Mesendoderm (in vitro differentiated cells): ENCODE measurements at regions not wholly inside any gene's neighbourhood (a gene's known extent, or its start where the extent isn't known, plus 50 kb on each side); places are given as distances from the start of the nearest gene placed in this dataset.
"Not testable (repeated sequence)": the region's sequence is repeated elsewhere in the genome, so short reads cannot be mapped to it uniquely, and the experiment has no call there.

Experiments used
- DNase-seq: peaks from one replicate; pipeline ENCODE4 v3.0.0; 2013
- H2AK5ac ChIP-seq: 2 replicates; pipeline ENCODE4 v1.6.1; 2013; ENCODE audit warnings: low read length, inconsistent platforms
- H2BK120ac ChIP-seq: 2 replicates; pipeline ENCODE4 v1.6.1; 2013; ENCODE audit warnings: low read depth, mild to moderate bottlenecking, low read length, moderate library complexity, mixed read lengths
- H2BK15ac ChIP-seq: replicated peaks from 2 replicates; pipeline ENCODE4 v1.6.1; 2013; ENCODE audit warnings: low read depth, mild to moderate bottlenecking, moderate library complexity
- H2BK5ac ChIP-seq: 2 replicates; pipeline ENCODE4 v1.6.1; 2013; ENCODE audit warnings: low read length, inconsistent platforms
- H3K18ac ChIP-seq: 2 replicates; pipeline ENCODE4 v1.6.1; 2013; ENCODE audit warnings: mild to moderate bottlenecking, low read length, mixed read lengths
- H3K23ac ChIP-seq: one replicate; pipeline ENCODE4 v1.6.1; 2013; ENCODE audit warnings: low read length
- H3K27ac ChIP-seq: 2 replicates; pipeline ENCODE4 v1.5.1; 2013; ENCODE audit warnings: low read depth, mild to moderate bottlenecking, inconsistent platforms, low read length, moderate library complexity
- H3K27me3 ChIP-seq: 2 replicates; pipeline ENCODE4 v1.6.1; 2013; ENCODE audit warnings: low read length, control low read depth, mild to moderate bottlenecking, inconsistent platforms; ENCODE audit not compliant: insufficient read depth, poor library complexity
- H3K36me3 ChIP-seq: 2 replicates; pipeline ENCODE4 v1.6.1; 2013; ENCODE audit warnings: low read length, inconsistent platforms; ENCODE audit not compliant: control insufficient read depth, insufficient read depth
- H3K4ac ChIP-seq: one replicate; pipeline ENCODE4 v1.6.1; 2013; ENCODE audit warnings: low read depth, mild to moderate bottlenecking, low read length, moderate library complexity
- H3K4me1 ChIP-seq: 2 replicates; pipeline ENCODE4 v1.6.1; 2013; ENCODE audit warnings: low read depth, low read length, inconsistent platforms; ENCODE audit not compliant: control insufficient read depth
- H3K4me2 ChIP-seq: 2 replicates; pipeline ENCODE4 v1.6.1; 2013; ENCODE audit warnings: low read length
- H3K4me3 ChIP-seq: 2 replicates; pipeline ENCODE4 v1.5.1; 2013; ENCODE audit warnings: mild to moderate bottlenecking, low read length
- H3K56ac ChIP-seq: one replicate; pipeline ENCODE4 v1.6.1; 2013; ENCODE audit warnings: low read length
- H3K79me1 ChIP-seq: 2 replicates; pipeline ENCODE4 v1.6.1; 2013; ENCODE audit warnings: low read length, inconsistent platforms
- H3K79me2 ChIP-seq: 2 replicates; pipeline ENCODE4 v1.6.1; 2013; ENCODE audit warnings: mild to moderate bottlenecking, low read length; ENCODE audit not compliant: control insufficient read depth, insufficient read depth
- H3K9ac ChIP-seq: 2 replicates; pipeline ENCODE4 v1.6.1; 2013; ENCODE audit warnings: low read length, inconsistent platforms
- H4K5ac ChIP-seq: one replicate; pipeline ENCODE4 v1.6.1; 2013; ENCODE audit warnings: low read length
- H4K8ac ChIP-seq: one replicate; pipeline ENCODE4 v1.6.1; 2013; ENCODE audit warnings: low read depth, mild to moderate bottlenecking, control low read depth, low read length, moderate library complexity
- WGBS: extraction: QIAGEN DNeasy Blood & Tissue Kit; methylation state at CpG from one replicate; pipeline ENCODE4 v1.1.7; 2013; ENCODE audit warnings: low lambda C conversion rate, missing lambda C conversion rate; ENCODE audit not compliant: insufficient coverage; ENCODE audit errors: extremely low coverage; 5-methylcytosine and 5-hydroxymethylcytosine counted together

DNA sequence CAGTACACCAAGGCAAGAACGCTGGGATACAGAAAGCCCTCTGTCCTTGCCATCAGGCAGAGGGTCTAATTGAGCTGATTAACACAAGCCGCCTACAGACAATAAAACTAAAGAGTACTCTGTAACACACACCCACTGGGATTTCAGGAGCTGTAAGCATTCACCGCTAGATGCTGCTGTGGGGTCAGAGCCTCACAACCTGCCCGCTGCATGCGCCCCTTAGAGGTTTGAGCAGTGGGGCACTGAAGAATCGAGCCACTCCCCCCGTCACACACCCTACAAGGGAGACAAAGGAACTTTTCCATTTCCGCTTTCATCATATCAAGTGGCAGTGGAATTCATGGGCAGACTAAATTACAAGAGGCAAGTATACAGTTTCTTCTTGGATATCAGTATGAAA, 1080.6 kb downstream of the PCDH17 start:
- Histone ChIP-seq H3K4me1 (no peaks in the 10 kb centered on the region), H3K4me3 (no peak overlapping the region), H2BK15ac (no peak overlapping the region), H3K18ac (no peak overlapping the region), H2BK120ac (no peak overlapping the region), H3K9ac (no peak overlapping the region), H4K8ac (no peak overlapping the region), H3K79me1 (no peaks in the 10 kb centered on the region), H3K27me3 (no peaks in the 10 kb centered on the region), H3K36me3 (no peaks in the 10 kb centered on the region), H2AK5ac (no peak overlapping the region), H4K5ac (no peak overlapping the region), H3K79me2 (no peaks in the 10 kb centered on the region), H3K56ac (no peak overlapping the region), H2BK5ac (no peak overlapping the region), H3K27ac (no peak overlapping the region), H3K23ac (no peak overlapping the region), H3K4ac (no peak overlapping the region), H3K4me2 (no peak overlapping the region)
- WGBS = no CpG with 5 or more reads among the region's 8 CpGs
- peak; percentile 89 for DNase-seq

DNA sequence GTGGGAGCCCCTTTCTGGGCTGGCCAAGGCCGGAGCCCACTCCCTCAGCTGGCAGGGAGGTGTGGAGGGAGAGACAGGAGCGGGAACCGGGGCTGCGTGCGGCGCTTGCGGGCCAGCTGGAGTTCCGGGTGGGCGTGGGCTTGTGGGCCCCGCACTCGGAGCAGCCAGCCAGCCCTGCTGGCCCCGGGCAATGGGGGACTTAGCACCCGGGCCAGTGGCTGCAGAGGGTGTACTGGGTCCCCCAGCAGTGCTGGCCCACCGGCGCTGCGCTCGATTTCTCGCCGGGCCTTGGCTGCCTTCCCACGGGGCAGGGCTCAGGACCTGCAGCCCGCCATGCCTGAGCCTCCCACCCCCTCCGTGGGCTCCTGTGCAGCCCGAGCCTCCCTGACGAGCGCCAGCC, 1082.5 kb downstream of the PCDH17 start:
- not testable (repeated sequence) for H3K18ac ChIP-seq, DNase-seq, H3K4ac ChIP-seq, H4K5ac ChIP-seq, H3K56ac ChIP-seq, H2BK15ac ChIP-seq, H3K9ac ChIP-seq, H2AK5ac ChIP-seq, H3K4me1 ChIP-seq, H3K36me3 ChIP-seq, H3K23ac ChIP-seq, H3K79me1 ChIP-seq, H3K79me2 ChIP-seq, H3K27me3 ChIP-seq, H4K8ac ChIP-seq, H3K4me2 ChIP-seq, H2BK5ac ChIP-seq, H3K4me3 ChIP-seq, H2BK120ac ChIP-seq, H3K27ac ChIP-seq
- WGBS = no CpG with 5 or more reads among the region's 25 CpGs

DNA sequence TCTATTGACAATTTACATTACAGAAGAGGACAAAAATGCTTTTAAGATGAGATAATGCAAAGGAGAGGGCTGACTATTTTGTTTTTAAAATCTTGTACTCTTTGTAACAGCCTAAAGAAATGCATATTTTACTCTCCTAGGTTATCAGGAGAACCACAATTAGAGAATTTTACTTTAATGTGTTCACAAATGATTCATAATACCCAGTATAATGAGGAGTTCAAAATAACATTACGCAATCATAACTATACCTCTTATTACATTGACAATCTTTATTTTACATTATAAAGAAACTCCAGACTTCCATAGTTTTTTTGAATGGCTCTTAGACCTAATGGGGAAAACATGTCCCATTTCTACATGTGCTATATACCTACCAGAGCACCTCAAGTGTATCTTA, 1089.7 kb downstream of the PCDH17 start:
- H3K23ac ChIP-seq = no peak overlapping the region
- no peak overlapping the region for H2BK15ac ChIP-seq
- H3K79me1 ChIP-seq = no peaks in the 10 kb centered on the region
- no peak overlapping the region for H3K4ac ChIP-seq
- no peaks in the 10 kb centered on the region for H3K36me3 ChIP-seq
- H3K27me3 ChIP-seq = no peaks in the 10 kb centered on the region
- no peaks in the 10 kb centered on the region for H3K4me1 ChIP-seq
- no peak overlapping the region for H3K18ac ChIP-seq
- DNase-seq = no peak
- no peak overlapping the region for H3K27ac ChIP-seq
- H3K4me2 ChIP-seq = no peak overlapping the region
- H2BK5ac ChIP-seq = no peak overlapping the region
- H4K5ac ChIP-seq = no peak overlapping the region
- WGBS = 100% methylated on average over 1 of the region's 1 CpG
- no peaks in the 10 kb centered on the region for H3K79me2 ChIP-seq
- H3K56ac ChIP-seq = no peak overlapping the region
- no peak overlapping the region for H4K8ac ChIP-seq
- H2BK120ac ChIP-seq = no peak overlapping the region
- no peak overlapping the region for H2AK5ac ChIP-seq
- no peak overlapping the region for H3K9ac ChIP-seq
- no peak overlapping the region for H3K4me3 ChIP-seq

DNA sequence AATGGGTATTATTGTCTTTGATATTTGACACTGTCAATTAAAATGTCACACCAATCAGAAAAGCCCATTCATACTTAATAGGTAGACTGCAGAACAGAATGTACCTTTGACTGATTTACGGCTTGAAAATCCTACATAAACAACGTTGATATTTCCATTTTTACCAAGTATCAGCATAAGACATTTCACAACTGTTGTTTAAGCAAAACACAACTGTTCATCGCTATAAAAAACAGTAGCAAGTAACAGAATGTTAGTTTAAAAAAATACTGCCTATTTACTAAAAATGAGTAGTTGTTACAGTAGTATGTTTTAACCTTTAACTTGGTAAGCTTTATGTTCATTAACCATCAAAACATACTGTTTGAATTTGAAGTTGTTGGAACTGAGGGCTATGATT, 1096.6 kb downstream of the PCDH17 start:
- Histone ChIP-seq H3K9ac (no peak overlapping the region), H2BK120ac (no peak overlapping the region), H3K4me1 (no peaks in the 10 kb centered on the region), H3K18ac (no peak overlapping the region), H4K5ac (no peak overlapping the region), H3K79me1 (no peaks in the 10 kb centered on the region), H3K4me2 (no peak overlapping the region), H4K8ac (no peak overlapping the region), H3K79me2 (no peaks in the 10 kb centered on the region), H3K27me3 (no peaks in the 10 kb centered on the region), H3K4ac (no peak overlapping the region), H2BK15ac (no peak overlapping the region), H3K4me3 (no peak overlapping the region), H2AK5ac (no peak overlapping the region), H2BK5ac (no peak overlapping the region), H3K23ac (no peak overlapping the region), H3K27ac (no peak overlapping the region), H3K56ac (no peak overlapping the region), H3K36me3 (no peaks in the 10 kb centered on the region)
- WGBS = no CpG with 5 or more reads among the region's 3 CpGs
- no peak for DNase-seq

DNA sequence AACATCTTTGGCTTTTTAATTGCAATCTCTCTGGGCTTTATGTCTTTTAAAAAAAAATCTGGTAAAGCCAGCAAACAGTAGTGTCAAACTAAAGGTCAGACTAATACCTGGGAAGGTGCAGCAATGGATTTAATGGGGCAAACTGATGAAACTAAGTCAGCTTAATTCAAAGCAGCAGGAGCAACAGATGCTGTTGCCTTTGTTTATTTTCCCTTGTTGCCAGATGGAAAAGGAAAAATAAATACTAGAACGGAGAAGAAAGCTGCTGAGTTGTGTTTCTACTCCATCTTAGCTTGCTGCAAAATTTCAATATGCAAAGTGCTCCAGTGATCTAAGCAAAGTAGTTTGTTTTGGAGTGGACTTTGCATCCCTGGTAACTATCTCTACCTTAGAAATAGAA, 1097.8 kb downstream of the PCDH17 start:
- Histone ChIP-seq H3K4me1 (no peaks in the 10 kb centered on the region), H3K4me3 (no peak overlapping the region), H3K27ac (no peak overlapping the region), H3K36me3 (no peaks in the 10 kb centered on the region), H3K79me1 (no peaks in the 10 kb centered on the region), H2BK5ac (no peak overlapping the region), H3K23ac (no peak overlapping the region), H2AK5ac (no peak overlapping the region), H2BK120ac (no peak overlapping the region), H3K4ac (no peak overlapping the region), H3K9ac (no peak overlapping the region), H3K79me2 (no peaks in the 10 kb centered on the region), H3K56ac (no peak overlapping the region), H3K4me2 (no peak overlapping the region), H4K5ac (no peak overlapping the region), H3K18ac (no peak overlapping the region), H4K8ac (no peak overlapping the region), H3K27me3 (no peaks in the 10 kb centered on the region), H2BK15ac (no peak overlapping the region)
- no peak for DNase-seq
- WGBS = no CpG with 5 or more reads among the region's 1 CpG

DNA sequence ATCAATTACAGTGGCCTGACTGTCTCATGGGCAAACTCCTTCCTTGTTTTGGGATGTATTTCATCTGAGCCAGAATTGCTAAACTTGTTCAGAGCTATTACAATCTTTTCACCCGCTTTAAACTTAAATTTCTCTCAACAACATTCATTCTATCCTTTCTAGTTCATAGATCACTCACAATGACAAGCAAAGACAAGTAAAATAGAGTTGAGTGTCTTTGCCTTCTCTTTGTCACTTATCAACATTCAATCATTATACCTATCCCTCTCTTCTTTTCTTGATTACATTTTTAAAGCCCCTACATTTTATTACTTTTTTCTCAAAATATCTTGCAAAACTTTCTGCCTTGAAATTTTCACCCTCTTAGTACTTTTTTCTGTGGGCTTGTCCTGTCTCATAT, 1113.1 kb downstream of the PCDH17 start:
- no peak overlapping the region for H2BK120ac ChIP-seq
- no peaks in the 10 kb centered on the region for H3K36me3 ChIP-seq
- H3K23ac ChIP-seq = no peak overlapping the region
- no peak for DNase-seq
- H3K4ac ChIP-seq = no peak overlapping the region
- H3K4me1 ChIP-seq = no peaks in the 10 kb centered on the region
- H4K8ac ChIP-seq = no peak overlapping the region
- H3K9ac ChIP-seq = no peak overlapping the region
- no peak overlapping the region for H4K5ac ChIP-seq
- no peaks in the 10 kb centered on the region for H3K79me2 ChIP-seq
- no peak overlapping the region for H3K27ac ChIP-seq
- H3K18ac ChIP-seq = no peak overlapping the region
- no peaks in the 10 kb centered on the region for H3K27me3 ChIP-seq
- H2AK5ac ChIP-seq = no peak overlapping the region
- H2BK5ac ChIP-seq = no peak overlapping the region
- H3K79me1 ChIP-seq = no peaks in the 10 kb centered on the region
- H3K56ac ChIP-seq = no peak overlapping the region
- H2BK15ac ChIP-seq = no peak overlapping the region
- H3K4me3 ChIP-seq = no peak overlapping the region
- WGBS = 100% methylated on average over 1 of the region's 1 CpG
- H3K4me2 ChIP-seq = no peak overlapping the region
